B cell (primary cell): ENCODE measurements at regions not wholly inside any gene's neighbourhood (a gene's known extent, or its start where the extent isn't known, plus 50 kb on each side); places are given as distances from the start of the nearest gene placed in this dataset.

Source experiments
- CTCF ChIP-seq: fragments of 200-600 bp; IDR thresholded peaks from one replicate; pipeline ENCODE4 v1.8.0; 2022; ENCODE audit warnings: antibody characterized with exemption, mild to moderate bottlenecking
- EZH2 ChIP-seq: IDR thresholded peaks from 2 replicates; pipeline ENCODE4 v1.6.1; 2012; ENCODE audit warnings: borderline replicate concordance, low read depth, mild to moderate bottlenecking, moderate library complexity, low read length; ENCODE audit not compliant: insufficient read depth, poor library complexity, severe bottlenecking

GRCh38 chr1:94726981-94727685 lies 93.0 kb upstream of the SLC44A3 start:
- no peak for TF ChIP-seq CTCF
- TF ChIP-seq EZH2 = no peak
